ENCODE measurements at regions not wholly inside any gene's neighbourhood (a gene's known extent, or its start where the extent isn't known, plus 50 kb on each side); places are given as distances from the start of the nearest gene placed in this dataset.
A peak's percentile ranks its signal among the peaks of the same experiment; 100 is the strongest.
"Not testable (repeated sequence)": the region's sequence is repeated elsewhere in the genome, so short reads cannot be mapped to it uniquely, and the experiment has no call there.

- DNase-seq (ENCODE audit: low spot score), result not testable (repeated sequence)
These were observed 536.1 kb downstream of the FOXD4L6 start for GRCh38 chr9:40592406-40592805.

GRCh38 chr9:40591915-40592314 is 536.6 kb downstream of the FOXD4L6 start:
- DNase-seq (ENCODE audit: low spot score), result peak; percentile 39

GRCh38 chr9:40587475-40588195 is 540.8 kb downstream of the FOXD4L6 start:
- not testable (repeated sequence) for DNase-seq (ENCODE audit: low spot score)

GRCh38 chr9:40584039-40584438 is 544.4 kb downstream of the FOXD4L6 start:
- DNase-seq (ENCODE audit: low spot score), result not testable (repeated sequence)

GRCh38 chr9:40583230-40583629 is 545.3 kb downstream of the FOXD4L6 start:
- DNase-seq (ENCODE audit: low spot score), result not testable (repeated sequence)

- not testable (repeated sequence) for DNase-seq (ENCODE audit: low spot score)
These were observed 549.6 kb downstream of the FOXD4L6 start for GRCh38 chr9:40578908-40579307.

All from ureter (tissue), 1 donor.